ENCODE measurements at regions not wholly inside any gene's neighbourhood (a gene's known extent, or its start where the extent isn't known, plus 50 kb on each side); places are given as distances from the start of the nearest gene placed in this dataset.

DNA sequence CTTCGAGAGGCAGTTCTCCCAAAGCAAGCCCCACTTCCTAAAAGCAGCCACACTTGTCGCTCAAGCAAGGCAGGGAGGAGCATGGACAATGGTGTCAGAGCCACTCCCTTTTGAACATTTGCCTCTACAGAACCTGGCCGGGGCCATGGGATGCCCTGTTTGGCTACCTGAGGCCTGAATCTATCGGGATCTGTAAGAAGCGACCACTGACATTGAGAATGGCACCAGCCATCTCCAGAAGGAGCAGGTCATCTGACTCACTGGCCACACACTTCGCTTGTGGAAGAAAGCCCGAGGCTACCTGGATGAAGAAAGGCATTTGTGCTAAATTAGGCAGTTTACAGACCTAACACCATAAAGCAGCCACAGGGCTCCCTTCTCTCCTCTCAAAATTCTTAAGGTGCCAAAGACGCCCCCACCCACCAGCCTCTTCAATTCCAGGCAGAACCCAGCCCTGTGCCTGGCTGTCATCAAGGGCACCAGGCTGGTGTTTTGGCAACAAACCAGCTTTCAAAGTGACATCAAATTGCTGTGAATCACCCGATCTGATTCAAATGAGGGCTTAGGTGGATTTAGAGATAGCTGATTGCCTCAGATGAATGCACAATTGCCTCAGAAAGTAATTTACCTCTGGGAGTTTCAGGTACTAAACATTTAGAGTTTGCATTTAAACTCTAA is 104.8 kb downstream of the ETS2 start:
- TF ChIP-seq CTCF (IDR thresholded peaks at IDR 0.05), result no peak
- TF ChIP-seq ZFX (IDR thresholded peaks at IDR 0.05; ENCODE audit: borderline replicate concordance), result no peak
- H3K27ac ChIP-seq, result peak overlapping the region; percentile 67

DNA sequence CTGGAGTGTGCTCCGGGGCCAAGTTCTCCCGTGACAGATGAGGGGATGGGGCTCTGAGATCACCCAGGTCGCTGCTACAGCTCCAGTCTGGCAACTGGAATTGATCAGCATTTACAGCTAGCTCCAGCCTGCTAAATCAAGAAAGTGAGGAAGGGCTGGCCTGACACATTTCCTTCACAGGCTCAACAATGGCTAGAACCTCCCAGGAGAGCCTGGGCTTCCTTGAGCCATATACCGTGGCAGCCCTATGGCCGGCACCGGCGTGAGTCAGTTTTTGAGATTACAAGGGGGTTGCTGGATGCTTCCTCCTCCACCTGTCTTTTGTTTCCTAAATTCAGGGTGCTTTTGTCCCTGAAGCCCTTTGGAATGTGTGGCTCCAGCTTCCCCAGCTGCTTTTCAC is 104.2 kb downstream of the ETS2 start:
- TF ChIP-seq ZFX (IDR thresholded peaks at IDR 0.05; ENCODE audit: borderline replicate concordance), result no peak
- no peak for TF ChIP-seq CTCF (IDR thresholded peaks at IDR 0.05)
- 0 out of 2 replicates have a peak overlapping the region, but pooled peaks have one; percentile 67 for H3K27ac ChIP-seq

DNA sequence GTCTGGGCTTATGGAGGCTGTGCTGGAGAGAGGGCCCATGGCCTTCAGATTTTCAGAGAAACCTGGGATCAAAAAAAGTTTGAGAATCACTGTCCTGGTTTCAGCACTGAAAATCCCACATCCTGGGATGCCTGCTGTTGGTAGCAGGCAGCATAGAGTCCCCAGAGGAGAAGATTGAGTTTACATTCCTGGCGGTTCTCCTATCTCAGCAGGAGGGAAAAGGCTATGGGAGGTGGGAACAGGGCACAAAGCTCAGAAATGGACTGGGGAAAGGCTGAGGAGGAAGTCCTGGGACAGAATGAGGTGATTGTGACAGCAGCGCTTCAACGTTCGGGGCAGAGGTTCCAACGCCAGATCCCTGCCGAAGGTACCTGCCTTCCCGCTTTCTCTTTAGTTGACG is 103.4 kb downstream of the ETS2 start:
- no peak for TF ChIP-seq CTCF (IDR thresholded peaks at IDR 0.05)
- no peak for TF ChIP-seq ZFX (IDR thresholded peaks at IDR 0.05; ENCODE audit: borderline replicate concordance)
- no peak overlapping the region for H3K27ac ChIP-seq

GRCh38 chr21:38908537-38908936 is 102.8 kb downstream of the ETS2 start:
- H3K27ac ChIP-seq, result no peak overlapping the region
- no peak for TF ChIP-seq CTCF (IDR thresholded peaks at IDR 0.05)
- TF ChIP-seq ZFX (IDR thresholded peaks at IDR 0.05; ENCODE audit: borderline replicate concordance), result no peak

- TF ChIP-seq CTCF (IDR thresholded peaks at IDR 0.05), result no peak
- TF ChIP-seq ZFX (IDR thresholded peaks at IDR 0.05; ENCODE audit: borderline replicate concordance), result no peak
- H3K27ac ChIP-seq, result no peak overlapping the region
These were observed 100.0 kb downstream of the ETS2 start for GRCh38 chr21:38905752-38906151.

- H3K27ac ChIP-seq, result no peak overlapping the region
- TF ChIP-seq CTCF (IDR thresholded peaks at IDR 0.05), result no peak
- no peak for TF ChIP-seq ZFX (IDR thresholded peaks at IDR 0.05; ENCODE audit: borderline replicate concordance)
These were observed 99.6 kb downstream of the ETS2 start for GRCh38 chr21:38905328-38905727.

DNA sequence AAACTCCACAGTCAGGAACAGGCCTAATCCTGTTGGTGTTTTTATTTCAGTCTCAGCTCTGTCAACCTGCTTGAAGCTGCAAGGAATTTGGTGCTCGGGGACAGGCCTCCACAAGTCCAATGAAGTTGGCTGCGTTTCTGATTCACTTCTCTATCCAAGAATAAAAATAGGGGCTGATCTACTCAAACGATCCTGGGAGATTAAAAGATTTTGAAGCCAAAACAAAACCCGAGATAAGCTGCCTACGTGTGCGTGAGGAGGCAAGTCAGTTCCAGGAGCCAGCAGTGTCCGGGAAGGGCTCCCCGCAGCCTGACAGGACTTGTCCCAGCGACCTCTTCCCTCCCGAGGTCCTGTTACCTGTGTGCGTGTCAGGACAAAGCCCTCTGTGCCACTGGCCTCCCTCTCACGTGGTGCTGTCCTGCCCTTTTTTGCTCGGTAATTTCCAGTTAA is 98.0 kb downstream of the ETS2 start:
- no peak for TF ChIP-seq CTCF (IDR thresholded peaks at IDR 0.05)
- TF ChIP-seq ZFX (IDR thresholded peaks at IDR 0.05; ENCODE audit: borderline replicate concordance), result no peak
- no peak overlapping the region for H3K27ac ChIP-seq

Measured in 22Rv1 (cell line).